ENCODE measurements at regions not wholly inside any gene's neighbourhood (a gene's known extent, or its start where the extent isn't known, plus 50 kb on each side); places are given as distances from the start of the nearest gene placed in this dataset.

DNA sequence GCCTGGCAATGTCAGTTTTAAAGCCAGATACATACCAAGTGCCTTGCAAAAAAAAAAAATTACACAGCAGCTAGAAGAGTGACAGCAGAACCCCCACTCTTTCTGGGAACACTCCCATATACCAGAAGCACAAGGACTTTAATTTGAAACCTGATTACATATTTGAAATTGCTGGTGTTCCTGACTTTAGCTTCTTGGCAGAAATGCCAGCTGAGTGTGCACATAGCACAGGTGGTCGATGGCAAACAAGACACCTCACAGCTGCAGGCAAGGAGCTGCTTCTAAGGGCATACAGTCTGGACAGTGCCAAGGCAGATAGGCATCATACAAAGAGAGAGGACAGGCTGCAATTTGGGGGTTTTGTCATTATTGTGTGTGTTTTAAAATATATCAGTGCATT lies 150.7 kb upstream of the SGK1 start:
- TF ChIP-seq, protein P1, sequence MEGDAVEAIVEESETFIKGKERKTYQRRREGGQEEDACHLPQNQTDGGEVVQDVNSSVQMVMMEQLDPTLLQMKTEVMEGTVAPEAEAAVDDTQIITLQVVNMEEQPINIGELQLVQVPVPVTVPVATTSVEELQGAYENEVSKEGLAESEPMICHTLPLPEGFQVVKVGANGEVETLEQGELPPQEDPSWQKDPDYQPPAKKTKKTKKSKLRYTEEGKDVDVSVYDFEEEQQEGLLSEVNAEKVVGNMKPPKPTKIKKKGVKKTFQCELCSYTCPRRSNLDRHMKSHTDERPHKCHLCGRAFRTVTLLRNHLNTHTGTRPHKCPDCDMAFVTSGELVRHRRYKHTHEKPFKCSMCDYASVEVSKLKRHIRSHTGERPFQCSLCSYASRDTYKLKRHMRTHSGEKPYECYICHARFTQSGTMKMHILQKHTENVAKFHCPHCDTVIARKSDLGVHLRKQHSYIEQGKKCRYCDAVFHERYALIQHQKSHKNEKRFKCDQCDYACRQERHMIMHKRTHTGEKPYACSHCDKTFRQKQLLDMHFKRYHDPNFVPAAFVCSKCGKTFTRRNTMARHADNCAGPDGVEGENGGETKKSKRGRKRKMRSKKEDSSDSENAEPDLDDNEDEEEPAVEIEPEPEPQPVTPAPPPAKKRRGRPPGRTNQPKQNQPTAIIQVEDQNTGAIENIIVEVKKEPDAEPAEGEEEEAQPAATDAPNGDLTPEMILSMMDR (IDR thresholded peaks at IDR 0.05; ENCODE audit: insufficient read depth, low read depth, low read length, missing control alignments), result no peak
- no peak overlapping the region for H3K4me3 ChIP-seq (ENCODE audit: low read depth, low read length)
- no peak for DNase-seq (ENCODE audit: low read depth)

DNA sequence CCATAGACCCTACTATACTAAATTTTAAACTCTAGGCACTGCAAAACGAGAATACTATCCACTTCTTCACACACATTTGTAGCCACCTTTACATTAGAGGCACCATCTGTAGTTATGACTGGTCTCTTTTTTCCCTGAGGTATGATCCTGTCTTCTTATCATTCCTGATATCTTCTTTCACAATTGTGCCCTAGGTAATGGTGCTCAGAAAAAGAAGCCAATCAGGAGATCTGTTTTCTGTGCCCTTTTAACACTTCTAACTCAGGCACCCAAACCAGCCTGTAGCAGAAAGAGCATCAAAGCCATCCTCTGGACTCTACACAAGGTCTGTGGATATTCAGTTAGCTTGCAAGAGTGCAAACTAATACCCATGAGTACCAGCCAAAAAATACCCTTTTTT lies 149.7 kb upstream of the SGK1 start:
- TF ChIP-seq, protein P1 (IDR thresholded peaks at IDR 0.05; ENCODE audit: insufficient read depth, low read depth, low read length, missing control alignments), result no peak
- H3K4me3 ChIP-seq (ENCODE audit: low read depth, low read length), result no peak overlapping the region
- DNase-seq (ENCODE audit: low read depth), result no peak

DNA sequence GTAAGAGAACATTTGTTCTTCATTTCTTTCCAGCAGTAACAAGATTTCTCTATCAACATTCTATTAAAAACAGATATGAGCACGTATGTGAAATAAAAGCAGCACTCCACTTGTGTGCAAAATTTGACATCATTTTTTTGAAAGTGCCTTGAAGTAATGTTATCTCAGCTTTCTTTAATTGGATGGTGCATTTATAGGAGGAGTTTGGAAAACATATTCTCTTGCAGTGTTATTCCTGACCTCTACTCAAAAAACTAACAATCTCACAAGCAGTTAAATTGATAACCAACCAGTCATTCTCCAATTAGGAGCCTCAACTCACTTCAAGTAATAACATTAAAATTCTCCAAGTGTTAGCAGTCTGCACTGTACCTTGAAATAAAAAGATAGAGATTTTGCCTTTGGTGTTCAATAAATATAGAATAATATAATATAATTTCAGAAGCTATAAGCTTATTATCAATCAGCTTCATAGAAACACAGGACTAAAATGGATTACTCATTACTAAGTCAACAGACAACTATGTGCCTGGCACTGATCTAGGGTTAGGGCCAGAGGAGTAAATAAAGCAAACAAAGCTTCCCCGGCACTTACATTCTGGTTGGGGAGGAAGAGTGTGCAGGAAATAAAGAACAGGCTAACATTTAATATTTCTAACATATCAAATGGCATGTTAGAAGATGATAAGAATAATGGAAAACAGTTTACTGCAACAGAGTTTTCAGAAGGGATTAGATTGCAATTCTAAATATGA lies 149.0 kb upstream of the SGK1 start:
- no peak overlapping the region for H3K4me3 ChIP-seq (ENCODE audit: low read depth, low read length)
- TF ChIP-seq, protein P1 (IDR thresholded peaks at IDR 0.05; ENCODE audit: insufficient read depth, low read depth, low read length, missing control alignments), result no peak
- DNase-seq (ENCODE audit: low read depth), result no peak

DNA sequence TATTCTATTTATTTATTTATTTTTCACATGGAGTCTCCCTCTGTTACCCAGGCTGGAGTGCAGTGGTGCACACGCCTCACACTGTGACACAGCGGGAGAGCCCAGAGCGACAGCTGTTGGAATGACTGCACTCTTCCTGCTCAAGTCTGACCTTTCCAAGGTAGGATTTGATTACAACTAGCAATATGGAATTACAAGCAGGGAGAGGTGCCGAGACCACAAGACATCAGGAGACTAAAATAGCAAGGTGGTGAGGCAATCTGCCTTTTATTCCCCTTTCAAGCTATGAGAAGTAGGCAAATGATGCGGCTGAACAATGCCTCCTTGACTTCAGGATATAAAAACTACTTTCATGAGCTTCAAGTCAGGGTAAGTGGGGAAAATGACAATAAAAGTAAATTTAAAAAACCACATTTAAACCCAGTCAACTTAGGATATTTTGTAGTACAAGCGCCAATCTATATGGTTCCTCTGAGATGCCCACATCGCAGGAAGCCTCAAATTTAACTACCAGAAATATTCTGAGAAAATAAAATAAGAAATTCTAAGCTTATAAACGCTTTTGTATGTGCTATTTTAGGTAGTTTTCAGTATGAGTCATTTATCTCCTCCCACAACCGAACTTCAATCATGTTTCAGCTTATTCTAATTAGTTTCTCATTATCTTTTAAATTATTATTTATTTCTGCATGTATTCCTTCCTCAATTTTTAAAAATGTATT lies 146.9 kb upstream of the SGK1 start:
- no peak overlapping the region for H3K4me3 ChIP-seq (ENCODE audit: low read depth, low read length)
- TF ChIP-seq, protein P1 (IDR thresholded peaks at IDR 0.05; ENCODE audit: insufficient read depth, low read depth, low read length, missing control alignments), result no peak
- DNase-seq (ENCODE audit: low read depth), result peak; percentile 53

DNA sequence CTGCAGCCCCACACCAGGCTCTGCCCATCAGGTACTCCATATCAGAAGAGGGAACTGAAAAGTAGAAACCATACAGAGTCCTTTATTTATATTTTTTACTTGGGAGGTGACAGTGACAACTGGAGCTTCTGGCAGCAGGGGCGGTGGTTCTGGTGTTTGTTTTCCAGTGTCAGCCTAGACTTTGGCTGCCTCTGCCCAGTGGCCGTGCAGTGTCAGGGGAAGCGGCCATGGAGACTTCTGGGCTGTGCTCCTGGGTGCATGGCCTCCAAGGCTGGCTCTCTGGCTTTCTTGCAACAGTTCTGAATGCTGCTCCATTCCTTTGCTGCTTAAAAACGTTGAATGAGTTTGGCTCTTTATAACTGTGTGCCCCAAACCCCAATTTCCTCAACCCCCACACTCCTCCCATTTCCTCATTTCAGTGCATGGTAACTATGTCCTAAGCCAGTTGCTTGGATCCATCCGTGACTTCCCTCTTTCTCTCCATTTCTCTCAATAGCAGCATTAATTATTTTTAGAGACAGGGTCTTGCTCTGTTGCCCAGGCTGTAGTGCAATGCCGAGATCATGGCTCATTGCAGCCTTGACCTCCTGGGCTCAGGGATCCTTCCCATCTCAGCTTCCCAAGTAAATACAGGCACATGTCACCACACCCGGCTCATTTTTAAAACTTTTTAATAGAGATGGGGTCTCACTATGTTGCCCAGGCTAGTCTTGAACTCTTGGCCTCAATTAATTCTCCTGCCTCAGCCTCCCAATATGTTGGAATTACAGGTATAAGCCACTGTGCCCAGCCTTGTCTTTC lies 141.1 kb upstream of the SGK1 start:
- no peak overlapping the region for H3K4me3 ChIP-seq (ENCODE audit: low read depth, low read length)
- no peak for DNase-seq (ENCODE audit: low read depth)
- TF ChIP-seq, protein P1 (IDR thresholded peaks at IDR 0.05; ENCODE audit: insufficient read depth, low read depth, low read length, missing control alignments), result no peak

DNA sequence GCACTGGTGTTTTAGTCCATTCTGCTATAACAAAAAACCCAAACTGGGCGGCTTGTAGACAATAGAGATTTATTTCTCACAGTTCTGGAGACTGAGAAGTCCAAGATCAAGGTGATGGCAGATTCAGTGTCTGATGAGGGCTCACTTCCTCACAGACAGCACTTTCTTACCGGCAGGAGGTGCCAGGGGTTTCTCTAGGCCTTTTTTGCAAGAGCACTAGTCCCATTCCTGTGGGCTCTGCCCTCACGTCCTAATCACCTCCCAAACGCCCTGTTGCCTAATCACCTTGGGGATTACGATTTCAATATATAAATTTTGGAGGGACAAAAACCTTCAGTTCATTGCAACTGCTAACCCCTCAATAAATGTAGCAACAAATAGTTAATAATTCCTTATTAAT lies 140.0 kb upstream of the SGK1 start:
- TF ChIP-seq, protein P1 (IDR thresholded peaks at IDR 0.05; ENCODE audit: insufficient read depth, low read depth, low read length, missing control alignments), result no peak
- DNase-seq (ENCODE audit: low read depth), result peak; percentile 30

More for the DNA sequence above, 140.0 kb upstream of the SGK1 start:
- H3K4me3 ChIP-seq (ENCODE audit: low read depth, low read length), result no peak overlapping the region
